ENCODE measurements at regions not wholly inside any gene's neighbourhood (a gene's known extent, or its start where the extent isn't known, plus 50 kb on each side); places are given as distances from the start of the nearest gene placed in this dataset.

GRCh38 chr11:69928121-69928520 lies 108.9 kb upstream of the FGF3 start:
- TF ChIP-seq, protein P1, sequence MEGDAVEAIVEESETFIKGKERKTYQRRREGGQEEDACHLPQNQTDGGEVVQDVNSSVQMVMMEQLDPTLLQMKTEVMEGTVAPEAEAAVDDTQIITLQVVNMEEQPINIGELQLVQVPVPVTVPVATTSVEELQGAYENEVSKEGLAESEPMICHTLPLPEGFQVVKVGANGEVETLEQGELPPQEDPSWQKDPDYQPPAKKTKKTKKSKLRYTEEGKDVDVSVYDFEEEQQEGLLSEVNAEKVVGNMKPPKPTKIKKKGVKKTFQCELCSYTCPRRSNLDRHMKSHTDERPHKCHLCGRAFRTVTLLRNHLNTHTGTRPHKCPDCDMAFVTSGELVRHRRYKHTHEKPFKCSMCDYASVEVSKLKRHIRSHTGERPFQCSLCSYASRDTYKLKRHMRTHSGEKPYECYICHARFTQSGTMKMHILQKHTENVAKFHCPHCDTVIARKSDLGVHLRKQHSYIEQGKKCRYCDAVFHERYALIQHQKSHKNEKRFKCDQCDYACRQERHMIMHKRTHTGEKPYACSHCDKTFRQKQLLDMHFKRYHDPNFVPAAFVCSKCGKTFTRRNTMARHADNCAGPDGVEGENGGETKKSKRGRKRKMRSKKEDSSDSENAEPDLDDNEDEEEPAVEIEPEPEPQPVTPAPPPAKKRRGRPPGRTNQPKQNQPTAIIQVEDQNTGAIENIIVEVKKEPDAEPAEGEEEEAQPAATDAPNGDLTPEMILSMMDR (conservative IDR thresholded peaks at IDR 0.05; ENCODE audit: low read length), result no peak
- no peak for TF ChIP-seq EZH2phosphoT487 (IDR thresholded peaks at IDR 0.05; ENCODE audit: borderline replicate concordance)
